DMS153 treated with DMSO at 0.1 percent for 48 hours (cell line): ENCODE measurements at regions not wholly inside any gene's neighbourhood (a gene's known extent, or its start where the extent isn't known, plus 50 kb on each side); places are given as distances from the start of the nearest gene placed in this dataset.

Source experiments
- DNase-seq: peaks from one replicate; lab custom pipeline; 2025; ENCODE audit not compliant: unreplicated experiment; lab: John Stamatoyannopoulos, UW

- no peak for DNase-seq
Measured at GRCh38 chr3:115450036-115450435, 173.3 kb upstream of the GAP43 start.

- no peak for DNase-seq
Measured at GRCh38 chr3:115464036-115464435, 159.3 kb upstream of the GAP43 start.

- peak; percentile 86 for DNase-seq
Measured at GRCh38 chr3:115469649-115470048, 153.7 kb upstream of the GAP43 start.

- DNase-seq = peak; percentile 49
Measured at GRCh38 chr3:115470254-115470653, 153.1 kb upstream of the GAP43 start.

GRCh38 chr3:115475178-115476041, 147.9 kb upstream of the GAP43 start:
- DNase-seq = no peak

- no peak for DNase-seq
Measured at GRCh38 chr3:115476472-115476871, 146.8 kb upstream of the GAP43 start.

GRCh38 chr3:115478359-115478758, 145.0 kb upstream of the GAP43 start:
- DNase-seq = no peak

GRCh38 chr3:115486880-115487279, 136.4 kb upstream of the GAP43 start:
- no peak for DNase-seq

GRCh38 chr3:115487968-115488367, 135.3 kb upstream of the GAP43 start:
- no peak for DNase-seq

GRCh38 chr3:115488409-115488808, 134.9 kb upstream of the GAP43 start:
- DNase-seq = no peak

- DNase-seq = no peak
Measured at GRCh38 chr3:115494826-115495225, 128.5 kb upstream of the GAP43 start.

GRCh38 chr3:115498421-115498820, 124.9 kb upstream of the GAP43 start:
- DNase-seq = no peak

- DNase-seq = no peak
Measured at GRCh38 chr3:115498898-115499297, 124.4 kb upstream of the GAP43 start.

GRCh38 chr3:115499666-115500065, 123.6 kb upstream of the GAP43 start:
- no peak for DNase-seq

- no peak for DNase-seq
Measured at GRCh38 chr3:115500795-115501194, 122.5 kb upstream of the GAP43 start.

GRCh38 chr3:115502128-115502527, 121.2 kb upstream of the GAP43 start:
- no peak for DNase-seq

- DNase-seq = no peak
Measured at GRCh38 chr3:115503394-115503793, 119.9 kb upstream of the GAP43 start.

- DNase-seq = no peak
Measured at GRCh38 chr3:115508562-115508961, 114.7 kb upstream of the GAP43 start.

GRCh38 chr3:115512565-115513415, 110.5 kb upstream of the GAP43 start:
- peak; percentile 59 for DNase-seq

- DNase-seq = no peak
Measured at GRCh38 chr3:115513416-115513800, 109.9 kb upstream of the GAP43 start.

GRCh38 chr3:115517457-115518050, 105.8 kb upstream of the GAP43 start:
- no peak for DNase-seq
